NOMO-1 (cell line): ENCODE measurements at regions not wholly inside any gene's neighbourhood (a gene's known extent, or its start where the extent isn't known, plus 50 kb on each side); places are given as distances from the start of the nearest gene placed in this dataset.

Experiments used
- DNase-seq, 2 experiments: peaks; one replicate each; lab custom pipeline; 2025; ENCODE audit not compliant: unreplicated experiment in 2 of 2; lab: John Stamatoyannopoulos, UW

DNA sequence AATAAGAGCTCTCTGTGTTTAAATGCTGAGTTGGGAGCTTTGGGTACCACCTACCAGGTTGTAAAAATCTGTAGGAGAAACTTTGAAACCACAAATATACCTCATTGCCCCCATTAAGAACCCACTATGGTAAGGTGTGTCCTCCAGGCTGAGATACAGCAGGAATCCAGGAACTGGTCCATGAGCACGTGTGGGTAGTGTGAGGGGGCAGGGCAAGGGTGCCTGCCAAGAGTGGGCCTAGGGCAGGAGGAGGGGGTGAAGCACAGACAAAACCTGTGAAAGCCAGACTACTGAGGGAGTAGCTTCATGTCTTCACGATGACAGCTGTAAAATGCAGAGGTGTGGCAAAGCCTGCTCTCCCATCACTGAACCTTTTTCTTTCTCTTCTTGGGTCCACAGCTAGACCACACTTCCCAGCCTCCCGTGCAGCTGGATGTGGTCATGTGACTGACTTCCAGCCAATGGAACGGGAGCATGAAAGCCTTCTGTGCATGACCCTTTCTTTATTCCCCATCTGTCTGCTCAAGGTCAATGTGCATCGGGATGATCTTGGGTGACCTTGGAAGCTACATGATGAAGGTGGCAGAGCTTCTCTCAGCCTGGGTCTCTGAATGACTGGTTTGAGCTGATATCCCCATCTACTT, 51.1 kb upstream of the POMGNT2 start:
- DNase-seq, result no peak

- DNase-seq, result no peak
Observed at GRCh38 chr3:43155464-43156121, 49.7 kb upstream of the POMGNT2 start.
